ENCODE measurements at regions not wholly inside any gene's neighbourhood (a gene's known extent, or its start where the extent isn't known, plus 50 kb on each side); places are given as distances from the start of the nearest gene placed in this dataset.

DNA sequence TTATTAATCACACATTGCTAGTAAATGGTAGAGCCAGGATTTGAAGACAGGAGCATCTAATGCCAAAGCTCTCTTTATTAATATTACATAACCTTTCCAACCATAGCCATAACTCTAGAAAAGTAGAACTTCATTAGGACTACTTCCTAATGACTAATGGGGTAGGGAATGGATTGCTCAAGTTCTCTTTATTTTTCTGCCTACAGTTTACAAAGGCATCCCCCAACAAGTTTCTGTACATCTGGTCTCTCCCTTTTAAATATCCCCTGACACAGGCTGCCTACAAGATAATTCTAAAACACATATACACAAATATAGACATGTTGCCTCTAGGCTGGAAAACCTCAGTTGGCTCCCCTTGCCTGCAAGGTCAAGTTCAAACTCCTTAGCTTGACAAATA is 534.9 kb downstream of the SOX6 start:
- TF ChIP-seq, protein P1, sequence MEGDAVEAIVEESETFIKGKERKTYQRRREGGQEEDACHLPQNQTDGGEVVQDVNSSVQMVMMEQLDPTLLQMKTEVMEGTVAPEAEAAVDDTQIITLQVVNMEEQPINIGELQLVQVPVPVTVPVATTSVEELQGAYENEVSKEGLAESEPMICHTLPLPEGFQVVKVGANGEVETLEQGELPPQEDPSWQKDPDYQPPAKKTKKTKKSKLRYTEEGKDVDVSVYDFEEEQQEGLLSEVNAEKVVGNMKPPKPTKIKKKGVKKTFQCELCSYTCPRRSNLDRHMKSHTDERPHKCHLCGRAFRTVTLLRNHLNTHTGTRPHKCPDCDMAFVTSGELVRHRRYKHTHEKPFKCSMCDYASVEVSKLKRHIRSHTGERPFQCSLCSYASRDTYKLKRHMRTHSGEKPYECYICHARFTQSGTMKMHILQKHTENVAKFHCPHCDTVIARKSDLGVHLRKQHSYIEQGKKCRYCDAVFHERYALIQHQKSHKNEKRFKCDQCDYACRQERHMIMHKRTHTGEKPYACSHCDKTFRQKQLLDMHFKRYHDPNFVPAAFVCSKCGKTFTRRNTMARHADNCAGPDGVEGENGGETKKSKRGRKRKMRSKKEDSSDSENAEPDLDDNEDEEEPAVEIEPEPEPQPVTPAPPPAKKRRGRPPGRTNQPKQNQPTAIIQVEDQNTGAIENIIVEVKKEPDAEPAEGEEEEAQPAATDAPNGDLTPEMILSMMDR (IDR thresholded peaks at IDR 0.05), result no peak
- TF ChIP-seq POLR2A (IDR thresholded peaks at IDR 0.05), result no peak
